Body of pancreas (tissue), 4 donors: ENCODE measurements at regions not wholly inside any gene's neighbourhood (a gene's known extent, or its start where the extent isn't known, plus 50 kb on each side); places are given as distances from the start of the nearest gene placed in this dataset.

Source experiments
- ATAC-seq: fragments of 150-250 bp; one replicate; pipeline ENCODE4 v1.9.1; 2016
- DNase-seq, 4 donors: peaks; one replicate each; pipeline ENCODE4 v3.0.0-alpha.2; 2019
- H3K27ac ChIP-seq, 4 donors: fragments of 200-600 bp; sonication (generic); 1 replicate in 3 of 4; 2 replicates in 1 of 4; pipeline versions ENCODE4 v1.5.1 to v1.6.1; 2016 to 2019; ENCODE audit warnings: mild to moderate bottlenecking in 1 of 4, mixed read lengths in 1 of 4, moderate library complexity in 1 of 4
- H3K27me3 ChIP-seq, 2 donors: fragments of 200-600 bp; sonication (generic); one replicate each; pipeline ENCODE4 v1.6.0; 2016; ENCODE audit warnings: mild to moderate bottlenecking in 1 of 2
- H3K36me3 ChIP-seq, 2 donors: fragments of 200-600 bp; sonication (generic); replicated peaks in 1 of 2; 2 replicates each; pipeline ENCODE4 v1.5.1; 2016; ENCODE audit warnings: low read depth in 2 of 2; ENCODE audit not compliant: insufficient read depth in 1 of 2
- H3K4me1 ChIP-seq: fragments of 200-600 bp; sonication (generic); one replicate; pipeline ENCODE4 v1.6.0; 2016
- H3K4me3 ChIP-seq, 2 donors: fragments of 200-600 bp; sonication (generic); 1 replicate in 1 of 2; 2 replicates in 1 of 2; pipeline ENCODE4 v1.5.1; 2016 to 2019
- H3K9me3 ChIP-seq, 3 donors: fragments of 200-600 bp; sonication (generic); 1 replicate in 2 of 3; 2 replicates in 1 of 3; pipeline ENCODE4 v1.5.1; 2016
- POLR2A ChIP-seq, 3 donors: fragments of 450-650 bp; IDR thresholded peaks; one replicate each; pipeline ENCODE4 v1.6.1; 2016; ENCODE audit warnings: antibody characterized with exemption in 3 of 3, mild to moderate bottlenecking in 2 of 3
- WGBS, 2 donors: methylation state at CpG; one replicate each; pipeline ENCODE4 v1.1.5; 2017; 5-methylcytosine and 5-hydroxymethylcytosine counted together
- intact Hi-C: fragments of 100-400 bp; cut with DNase I; formaldehyde crosslinking; loops from one replicate; pipeline ENCODE4 v1.15.1; 2023
- TF ChIP-seq, protein P1 (sequence below), 7 experiments: fragments of 450-650 bp in 4 of 7; fragments of 200-600 bp in 3 of 7; sonication (generic) in 3 of 7; IDR thresholded peaks; one replicate each; pipeline ENCODE4 v1.5.1; 2016 to 2019; ENCODE audit warnings: antibody characterized with exemption in 7 of 7

DNA sequence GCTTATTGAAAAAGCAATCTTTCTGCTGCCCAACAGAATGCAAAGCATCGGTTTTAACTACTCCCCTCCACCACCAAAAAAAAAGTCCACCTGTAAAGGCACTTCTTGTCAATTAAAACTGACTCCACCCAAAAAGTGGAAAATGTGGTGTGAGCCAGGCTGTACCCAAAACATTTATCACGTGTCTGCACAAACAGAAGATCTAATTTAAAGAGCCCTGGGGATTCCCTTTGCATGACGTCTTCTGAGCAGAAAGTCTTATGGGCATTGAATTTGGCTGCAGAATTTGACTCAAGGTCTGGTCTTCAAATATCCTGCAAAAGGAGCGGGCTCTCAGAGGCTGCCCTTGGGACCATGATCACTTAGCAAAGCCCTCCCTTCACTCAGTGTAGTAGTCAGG, 358.3 kb upstream of the KLHL29 start:
- Histone ChIP-seq H3K36me3 (no peaks in the 10 kb centered on the region), H3K27ac (no peak overlapping the region), H3K4me1 (no peaks in the 10 kb centered on the region), H3K9me3 (no peaks in the 10 kb centered on the region), H3K27me3 (no peaks in the 10 kb centered on the region), H3K4me3 (no peak overlapping the region)
- ATAC-seq (no peak), DNase-seq (no peak)
- TF ChIP-seq, protein P1, sequence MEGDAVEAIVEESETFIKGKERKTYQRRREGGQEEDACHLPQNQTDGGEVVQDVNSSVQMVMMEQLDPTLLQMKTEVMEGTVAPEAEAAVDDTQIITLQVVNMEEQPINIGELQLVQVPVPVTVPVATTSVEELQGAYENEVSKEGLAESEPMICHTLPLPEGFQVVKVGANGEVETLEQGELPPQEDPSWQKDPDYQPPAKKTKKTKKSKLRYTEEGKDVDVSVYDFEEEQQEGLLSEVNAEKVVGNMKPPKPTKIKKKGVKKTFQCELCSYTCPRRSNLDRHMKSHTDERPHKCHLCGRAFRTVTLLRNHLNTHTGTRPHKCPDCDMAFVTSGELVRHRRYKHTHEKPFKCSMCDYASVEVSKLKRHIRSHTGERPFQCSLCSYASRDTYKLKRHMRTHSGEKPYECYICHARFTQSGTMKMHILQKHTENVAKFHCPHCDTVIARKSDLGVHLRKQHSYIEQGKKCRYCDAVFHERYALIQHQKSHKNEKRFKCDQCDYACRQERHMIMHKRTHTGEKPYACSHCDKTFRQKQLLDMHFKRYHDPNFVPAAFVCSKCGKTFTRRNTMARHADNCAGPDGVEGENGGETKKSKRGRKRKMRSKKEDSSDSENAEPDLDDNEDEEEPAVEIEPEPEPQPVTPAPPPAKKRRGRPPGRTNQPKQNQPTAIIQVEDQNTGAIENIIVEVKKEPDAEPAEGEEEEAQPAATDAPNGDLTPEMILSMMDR (IDR thresholded peaks at IDR 0.05), result no peak
- no peak for TF ChIP-seq POLR2A (IDR thresholded peaks at IDR 0.05)
- 74 to 82% methylated on average over 4 of the region's 4 CpGs for WGBS, 2 donors
- intact Hi-C loops, result no loop called here

DNA sequence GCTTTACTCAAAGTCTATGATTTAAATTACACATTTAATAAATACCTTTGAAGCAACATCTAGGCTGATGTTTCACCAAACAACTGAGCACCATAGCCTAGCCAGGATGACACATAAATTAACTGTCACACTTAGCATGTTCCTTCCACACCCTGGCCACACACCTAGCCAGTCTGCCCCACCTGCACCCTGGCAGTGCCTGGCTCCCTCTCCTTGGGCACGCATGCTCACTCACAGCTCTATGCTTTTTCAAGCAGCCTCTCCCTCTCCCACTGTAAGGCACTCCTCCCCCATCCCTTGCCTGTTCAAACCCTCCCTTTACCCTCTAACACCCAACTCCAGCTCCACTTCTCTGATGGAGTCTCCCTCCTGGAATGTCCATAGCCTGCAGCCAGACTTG, 357.6 kb upstream of the KLHL29 start:
- no peak for TF ChIP-seq POLR2A (IDR thresholded peaks at IDR 0.05)
- TF ChIP-seq, protein P1 (IDR thresholded peaks at IDR 0.05), result no peak
- WGBS, 2 donors, result 71 to 79% methylated on average over 1 of the region's 1 CpG
- intact Hi-C loops, result no loop called here

DNA sequence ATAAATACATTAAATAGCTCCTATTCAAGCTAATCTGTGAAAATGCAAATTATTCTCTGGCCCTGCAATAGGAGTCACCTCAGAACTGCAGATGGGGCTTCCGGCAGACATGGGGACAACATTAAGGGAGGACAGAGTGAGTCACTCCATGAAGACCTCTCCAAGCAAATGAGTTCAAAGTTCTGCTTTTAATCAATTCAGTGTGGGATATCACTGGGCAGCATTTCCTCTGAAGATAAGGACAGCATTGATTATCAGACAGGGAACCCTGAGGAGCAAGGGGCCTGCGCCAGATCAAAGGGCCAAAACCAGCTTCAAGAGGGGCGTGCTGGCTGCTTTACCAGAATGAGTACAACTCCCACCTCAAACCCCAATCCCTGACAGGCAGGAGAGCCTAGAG, 356.9 kb upstream of the KLHL29 start:
- TF ChIP-seq, protein P1 (IDR thresholded peaks at IDR 0.05), result no peak
- no peak for TF ChIP-seq POLR2A (IDR thresholded peaks at IDR 0.05)
- H3K27me3 ChIP-seq, result no peaks in the 10 kb centered on the region
- no peaks in the 10 kb centered on the region for H3K9me3 ChIP-seq
- H3K4me1 ChIP-seq, result no peaks in the 10 kb centered on the region
- WGBS, 2 donors, result 37 to 44% methylated on average over 3 of the region's 3 CpGs
- intact Hi-C loops, result no loop called here
- no peak overlapping the region for H3K27ac ChIP-seq
- H3K36me3 ChIP-seq, result no peaks in the 10 kb centered on the region
- ATAC-seq, result no peak
- no peak overlapping the region for H3K4me3 ChIP-seq
- no peak for DNase-seq

More for the DNA sequence above, 357.6 kb upstream of the KLHL29 start:
- ATAC-seq, result no peak
- H3K27me3 ChIP-seq, result no peaks in the 10 kb centered on the region
- no peak overlapping the region for H3K27ac ChIP-seq
- DNase-seq, result no peak
- H3K4me1 ChIP-seq, result no peaks in the 10 kb centered on the region
- H3K4me3 ChIP-seq, result no peak overlapping the region
- no peaks in the 10 kb centered on the region for H3K9me3 ChIP-seq
- no peaks in the 10 kb centered on the region for H3K36me3 ChIP-seq

- no peak overlapping the region for H3K27ac ChIP-seq
- ATAC-seq (no peak), DNase-seq (no peak)
- TF ChIP-seq, protein P1 (IDR thresholded peaks at IDR 0.05), result no peak
- TF ChIP-seq POLR2A (IDR thresholded peaks at IDR 0.05), result no peak
- no peaks in the 10 kb centered on the region for H3K4me1 ChIP-seq
- 69 to 74% methylated on average over 5 of the region's 5 CpGs for WGBS, 2 donors
- H3K27me3 ChIP-seq, result no peaks in the 10 kb centered on the region
- intact Hi-C loops, result no loop called here
- H3K36me3 ChIP-seq, result no peaks in the 10 kb centered on the region
- H3K9me3 ChIP-seq, result no peaks in the 10 kb centered on the region
- no peak overlapping the region for H3K4me3 ChIP-seq
These were observed 355.9 kb upstream of the KLHL29 start for GRCh38 chr2:23029111-23029510.

GRCh38 chr2:23029951-23030350, 355.0 kb upstream of the KLHL29 start:
- no peaks in the 10 kb centered on the region for H3K4me1 ChIP-seq
- no peak overlapping the region for H3K27ac ChIP-seq
- intact Hi-C loops, result no loop called here
- no peaks in the 10 kb centered on the region for H3K27me3 ChIP-seq
- no peak for TF ChIP-seq POLR2A (IDR thresholded peaks at IDR 0.05)
- TF ChIP-seq, protein P1 (IDR thresholded peaks at IDR 0.05), result no peak
- ATAC-seq (no peak), DNase-seq (no peak)
- H3K4me3 ChIP-seq, result no peak overlapping the region
- H3K36me3 ChIP-seq, result no peaks in the 10 kb centered on the region
- no peaks in the 10 kb centered on the region for H3K9me3 ChIP-seq
- 40 to 44% methylated on average over 5 of the region's 5 CpGs for WGBS, 2 donors
